Hepatocyte (in vitro differentiated cells): ENCODE measurements at regions not wholly inside any gene's neighbourhood (a gene's known extent, or its start where the extent isn't known, plus 50 kb on each side); places are given as distances from the start of the nearest gene placed in this dataset.

Source experiments
- DNase-seq: peaks from one replicate; pipeline ENCODE4 v3.0.0-alpha.2; 2016; ENCODE audit warnings: low spot score
- H2AFZ ChIP-seq: fragments of 200-600 bp; sonication (generic); 2 replicates; pipeline ENCODE4 v1.6.0; 2016; ENCODE audit warnings: antibody characterized with exemption, mild to moderate bottlenecking
- H3K27ac ChIP-seq: fragments of 200-600 bp; sonication (generic); 2 replicates; pipeline ENCODE4 v1.5.1; 2016; ENCODE audit warnings: mild to moderate bottlenecking
- H3K27me3 ChIP-seq: fragments of 200-600 bp; sonication (generic); 2 replicates; pipeline ENCODE4 v1.6.1; 2016
- H3K36me3 ChIP-seq: fragments of 200-600 bp; sonication (generic); replicated peaks from 2 replicates; pipeline ENCODE4 v1.5.1; 2016; ENCODE audit warnings: low read depth; ENCODE audit not compliant: insufficient read depth
- H3K4me1 ChIP-seq: fragments of 200-600 bp; sonication (generic); 2 replicates; pipeline ENCODE4 v1.5.1; 2016; ENCODE audit warnings: mild to moderate bottlenecking, moderate library complexity; ENCODE audit not compliant: insufficient read depth
- H3K4me2 ChIP-seq: fragments of 200-600 bp; sonication (generic); 2 replicates; pipeline ENCODE4 v1.6.0; 2016
- H3K4me3 ChIP-seq: fragments of 200-600 bp; sonication (generic); 2 replicates; pipeline ENCODE4 v1.5.1; 2016; ENCODE audit warnings: mild to moderate bottlenecking
- H3K79me2 ChIP-seq: fragments of 200-600 bp; sonication (generic); 2 replicates; pipeline ENCODE4 v1.6.0; 2017; ENCODE audit warnings: mild to moderate bottlenecking
- H3K9me2 ChIP-seq: fragments of 200-600 bp; sonication (generic); replicated peaks from 2 replicates; pipeline ENCODE4 v1.6.0; 2017; ENCODE audit warnings: mild to moderate bottlenecking; ENCODE audit not compliant: insufficient read depth
- H3K9me3 ChIP-seq: fragments of 200-600 bp; sonication (generic); 2 replicates; pipeline ENCODE4 v1.5.1; 2016; ENCODE audit warnings: low read depth, mild to moderate bottlenecking
- H4K20me1 ChIP-seq: fragments of 200-600 bp; sonication (generic); 2 replicates; pipeline ENCODE4 v1.6.0; 2016; ENCODE audit warnings: mild to moderate bottlenecking; ENCODE audit not compliant: insufficient read depth, poor library complexity, severe bottlenecking
- CTCF ChIP-seq: fragments of 200-600 bp; sonication (generic); IDR thresholded peaks from 2 replicates; pipeline ENCODE4 v1.5.1; 2016; ENCODE audit warnings: antibody characterized with exemption, mild to moderate bottlenecking; ENCODE audit not compliant: poor library complexity
- EZH2 ChIP-seq: fragments of 200-600 bp; sonication (generic); IDR thresholded peaks from 2 replicates; pipeline ENCODE4 v1.6.1; 2016; ENCODE audit warnings: antibody characterized with exemption, mild to moderate bottlenecking, borderline replicate concordance
- EZH2phosphoT487 ChIP-seq: fragments of 200-600 bp; sonication (generic); IDR thresholded peaks from one replicate; pipeline ENCODE4 v1.6.1; 2018; ENCODE audit warnings: antibody characterized with exemption, mild to moderate bottlenecking, low read depth, moderate library complexity; ENCODE audit not compliant: unreplicated experiment, severe bottlenecking
- WGBS: methylation state at CpG from one replicate; pipeline ENCODE4 v1.1.6; 2016; ENCODE audit warnings: low lambda C conversion rate; ENCODE audit errors: missing lambda C conversion rate; 5-methylcytosine and 5-hydroxymethylcytosine counted together

- H3K79me2 ChIP-seq, result no peaks in the 10 kb centered on the region
- H3K36me3 ChIP-seq, result no peaks in the 10 kb centered on the region
- WGBS, result 69% methylated on average over 3 of the region's 3 CpGs
- no peak overlapping the region for H3K27ac ChIP-seq
- no peak overlapping the region for H3K4me3 ChIP-seq
- no peaks in the 10 kb centered on the region for H3K9me2 ChIP-seq
- H3K4me1 ChIP-seq, result no peaks in the 10 kb centered on the region
- DNase-seq, result no peak
- H2AFZ ChIP-seq, result no peak overlapping the region
- H3K4me2 ChIP-seq, result no peak overlapping the region
- H4K20me1 ChIP-seq, result no peaks in the 10 kb centered on the region
- TF ChIP-seq EZH2 (no peak), EZH2phosphoT487 (no peak), CTCF (no peak)
- no peaks in the 10 kb centered on the region for H3K27me3 ChIP-seq
- no peaks in the 10 kb centered on the region for H3K9me3 ChIP-seq
These were observed 53.2 kb upstream of the C1orf87 start for GRCh38 chr1:60126723-60127122.
